ENCODE measurements at regions not wholly inside any gene's neighbourhood (a gene's known extent, or its start where the extent isn't known, plus 50 kb on each side); places are given as distances from the start of the nearest gene placed in this dataset.

DNA sequence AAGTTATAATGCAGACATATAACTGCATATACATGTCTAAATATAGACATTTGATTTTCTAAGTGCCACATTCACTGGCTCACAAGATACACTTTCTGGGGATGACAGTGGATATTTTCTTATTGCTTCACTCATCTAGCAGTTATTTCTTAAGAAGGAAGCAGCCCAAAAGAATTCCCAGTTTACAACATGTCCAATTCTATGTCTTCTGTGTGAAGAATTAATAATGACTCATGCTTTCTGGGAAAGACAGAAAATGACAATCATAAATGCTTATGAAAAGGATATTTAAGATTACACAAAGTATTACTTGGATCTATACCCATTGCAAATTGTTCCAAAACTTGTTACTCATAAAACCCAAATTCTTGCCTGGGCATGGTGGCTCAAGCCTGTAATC, 543.4 kb downstream of the SUCLA2 start:
- TF ChIP-seq, protein P1, sequence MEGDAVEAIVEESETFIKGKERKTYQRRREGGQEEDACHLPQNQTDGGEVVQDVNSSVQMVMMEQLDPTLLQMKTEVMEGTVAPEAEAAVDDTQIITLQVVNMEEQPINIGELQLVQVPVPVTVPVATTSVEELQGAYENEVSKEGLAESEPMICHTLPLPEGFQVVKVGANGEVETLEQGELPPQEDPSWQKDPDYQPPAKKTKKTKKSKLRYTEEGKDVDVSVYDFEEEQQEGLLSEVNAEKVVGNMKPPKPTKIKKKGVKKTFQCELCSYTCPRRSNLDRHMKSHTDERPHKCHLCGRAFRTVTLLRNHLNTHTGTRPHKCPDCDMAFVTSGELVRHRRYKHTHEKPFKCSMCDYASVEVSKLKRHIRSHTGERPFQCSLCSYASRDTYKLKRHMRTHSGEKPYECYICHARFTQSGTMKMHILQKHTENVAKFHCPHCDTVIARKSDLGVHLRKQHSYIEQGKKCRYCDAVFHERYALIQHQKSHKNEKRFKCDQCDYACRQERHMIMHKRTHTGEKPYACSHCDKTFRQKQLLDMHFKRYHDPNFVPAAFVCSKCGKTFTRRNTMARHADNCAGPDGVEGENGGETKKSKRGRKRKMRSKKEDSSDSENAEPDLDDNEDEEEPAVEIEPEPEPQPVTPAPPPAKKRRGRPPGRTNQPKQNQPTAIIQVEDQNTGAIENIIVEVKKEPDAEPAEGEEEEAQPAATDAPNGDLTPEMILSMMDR (IDR thresholded peaks at IDR 0.05; ENCODE audit: poor library complexity) = no peak
- TF ChIP-seq EZH2phosphoT487 (IDR thresholded peaks at IDR 0.05; ENCODE audit: low read depth, severe bottlenecking, unreplicated experiment) = no peak
- no peak for TF ChIP-seq EZH2 (IDR thresholded peaks at IDR 0.05; ENCODE audit: borderline replicate concordance)

Measured in hepatocyte (in vitro differentiated cells).